Astrocyte (in vitro differentiated cells and primary cell): ENCODE measurements at regions not wholly inside any gene's neighbourhood (a gene's known extent, or its start where the extent isn't known, plus 50 kb on each side); places are given as distances from the start of the nearest gene placed in this dataset.

Experiments
- CTCF ChIP-seq: IDR thresholded peaks from 2 replicates; pipeline ENCODE4 v1.5.1; 2011; ENCODE audit warnings: low read depth, mild to moderate bottlenecking, inconsistent platforms, low read length, moderate library complexity; ENCODE audit not compliant: insufficient read depth
- EZH2 ChIP-seq: IDR thresholded peaks from 2 replicates; pipeline ENCODE4 v1.6.1; 2012; ENCODE audit warnings: mild to moderate bottlenecking, low read length, inconsistent platforms; ENCODE audit not compliant: insufficient read depth

- TF ChIP-seq CTCF (no peak), EZH2 (no peak)
These were observed 94.3 kb downstream of the C17orf67 start for GRCh38 chr17:56739376-56739775.
